GM21526 (cell line): ENCODE measurements at regions not wholly inside any gene's neighbourhood (a gene's known extent, or its start where the extent isn't known, plus 50 kb on each side); places are given as distances from the start of the nearest gene placed in this dataset.
"Not testable (repeated sequence)": the region's sequence is repeated elsewhere in the genome, so short reads cannot be mapped to it uniquely, and the experiment has no call there.

ENCODE experiments used
- ATAC-seq: cut with Tn5 transposase; IDR thresholded peaks from one replicate; pipeline ENCODE4 v1.9.1; 2021; ENCODE audit warnings: moderate library complexity; ENCODE audit not compliant: unreplicated experiment, low FRiP score

DNA sequence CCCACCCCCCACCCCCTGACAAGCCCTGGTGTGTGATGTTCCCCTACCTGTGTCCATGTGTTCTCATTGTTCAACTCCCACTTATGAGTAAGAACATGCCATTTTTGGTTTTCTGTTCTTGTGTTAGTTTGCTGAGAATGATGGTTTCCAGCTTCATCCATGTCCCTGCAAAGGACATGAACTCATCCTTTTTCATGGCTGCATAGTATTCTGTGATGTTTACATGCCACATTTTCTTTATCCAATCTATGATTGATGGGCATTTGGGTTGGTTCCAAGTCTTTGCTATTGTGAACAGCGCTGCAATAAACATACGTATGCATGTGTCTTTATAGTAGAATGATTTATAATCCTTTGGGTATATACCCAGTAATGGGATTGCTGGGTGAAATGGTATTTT is 74.8 kb upstream of the PHACTR1 start:
- ATAC-seq: not testable (repeated sequence)

DNA sequence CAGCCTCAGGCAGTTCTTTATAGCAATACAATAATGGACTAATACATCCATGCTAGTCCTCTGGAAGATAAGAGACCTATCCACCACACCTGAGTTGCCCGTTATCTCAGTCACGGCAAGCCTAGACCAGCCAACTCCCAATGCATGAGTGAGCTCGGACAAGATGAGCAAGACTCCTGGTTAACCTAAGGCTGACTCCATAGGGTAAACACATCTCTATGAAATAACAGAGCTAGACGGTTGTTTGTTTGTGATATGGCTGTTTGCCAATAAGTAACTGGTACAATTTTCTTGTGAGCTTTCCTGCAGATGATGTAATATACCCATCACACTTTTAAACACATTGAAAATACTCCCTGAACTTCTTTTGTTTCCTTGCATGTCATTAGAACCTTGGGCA is 70.6 kb upstream of the PHACTR1 start:
- no peak for ATAC-seq

DNA sequence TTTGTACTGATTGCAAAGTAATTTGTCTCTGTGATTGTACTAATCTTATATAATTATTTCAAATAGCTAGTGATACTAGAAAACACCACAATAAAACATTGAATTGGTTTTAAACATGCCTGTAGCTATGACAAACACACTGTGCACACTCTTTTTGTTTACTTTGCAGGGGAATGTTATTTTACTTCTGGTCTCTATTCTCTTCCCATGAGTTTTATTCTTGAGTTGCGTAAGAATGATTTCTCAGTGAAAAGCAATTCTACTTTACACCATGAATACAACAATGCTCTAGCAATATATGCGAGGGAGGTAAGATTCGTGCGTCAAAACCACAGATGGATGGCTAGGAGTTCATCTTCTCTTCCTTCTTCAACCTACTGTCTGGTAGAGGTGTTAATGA is 68.4 kb upstream of the PHACTR1 start:
- no peak for ATAC-seq

DNA sequence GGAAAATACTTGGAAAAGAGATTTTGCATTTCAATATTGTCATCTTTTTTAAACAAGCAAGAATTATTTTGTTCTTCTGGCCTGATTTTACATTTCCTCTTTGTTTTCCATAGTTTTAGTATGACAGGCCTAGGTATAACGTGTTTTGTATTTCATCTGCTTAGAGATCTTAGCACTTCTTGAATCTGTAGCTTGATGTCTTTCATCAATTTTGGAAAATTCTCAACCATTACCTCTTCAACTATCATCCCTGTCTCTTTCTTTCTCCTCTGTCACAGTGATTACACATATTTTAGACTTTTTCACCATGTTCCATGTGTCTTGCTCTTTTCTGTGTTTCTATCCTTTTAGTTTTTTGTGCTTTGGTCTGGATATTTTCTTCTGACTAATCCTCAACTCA is 67.2 kb upstream of the PHACTR1 start:
- ATAC-seq: no peak

DNA sequence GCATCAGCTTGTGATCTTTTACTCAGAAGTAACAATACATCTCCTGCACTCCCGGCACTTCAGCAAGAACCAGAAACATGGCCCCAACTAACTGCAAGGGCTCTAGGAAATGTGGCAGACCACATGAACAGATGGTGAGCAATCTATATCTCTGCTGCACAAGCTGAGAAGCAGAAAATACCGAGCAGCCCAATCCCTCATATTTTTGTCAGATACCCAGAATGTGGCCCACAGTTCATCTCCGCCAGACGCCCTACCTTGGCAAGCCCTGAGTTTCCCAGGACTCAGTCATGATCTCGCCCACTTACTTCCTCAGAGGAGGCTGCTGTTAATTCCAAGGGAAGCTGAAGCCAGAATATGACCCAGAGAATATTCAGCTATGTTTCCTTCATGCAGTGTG is 63.1 kb upstream of the PHACTR1 start:
- ATAC-seq: no peak

DNA sequence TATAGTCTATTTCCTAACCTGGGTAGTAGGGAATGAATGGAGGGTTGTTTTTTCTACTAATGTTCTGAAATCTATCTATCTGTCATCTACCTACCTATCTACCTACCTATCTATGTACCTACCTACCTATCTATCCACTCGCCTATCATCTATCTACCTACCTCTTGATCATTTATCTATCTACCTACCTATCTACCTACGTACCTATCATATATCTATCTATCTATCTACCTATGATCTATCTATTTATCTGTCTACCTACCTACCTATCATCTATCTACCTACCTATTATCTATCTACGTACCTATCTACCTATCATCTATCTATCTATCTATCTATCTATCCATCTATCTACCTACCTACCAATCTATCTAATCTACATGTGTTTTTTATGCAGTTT is 62.5 kb upstream of the PHACTR1 start:
- ATAC-seq: no peak

DNA sequence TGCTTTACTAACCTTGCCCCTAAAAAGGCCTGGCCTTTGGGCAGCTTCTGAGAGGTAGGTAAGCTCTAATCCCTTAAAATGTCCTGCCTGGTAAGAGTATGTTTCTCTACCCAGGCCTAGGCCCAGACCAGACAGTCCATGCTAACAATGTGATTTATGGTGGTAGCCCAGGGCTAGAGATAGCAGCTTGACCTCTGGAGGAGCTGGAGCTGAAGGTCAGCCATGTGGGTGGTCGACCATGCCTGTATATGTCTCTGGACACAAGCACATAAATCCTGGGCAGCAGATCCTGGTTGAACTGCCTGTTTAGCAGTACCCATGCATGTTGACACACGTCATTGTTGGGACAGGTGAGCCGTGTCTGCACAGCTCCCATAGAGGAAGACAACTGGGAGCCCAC is 62.1 kb upstream of the PHACTR1 start:
- ATAC-seq: no peak

DNA sequence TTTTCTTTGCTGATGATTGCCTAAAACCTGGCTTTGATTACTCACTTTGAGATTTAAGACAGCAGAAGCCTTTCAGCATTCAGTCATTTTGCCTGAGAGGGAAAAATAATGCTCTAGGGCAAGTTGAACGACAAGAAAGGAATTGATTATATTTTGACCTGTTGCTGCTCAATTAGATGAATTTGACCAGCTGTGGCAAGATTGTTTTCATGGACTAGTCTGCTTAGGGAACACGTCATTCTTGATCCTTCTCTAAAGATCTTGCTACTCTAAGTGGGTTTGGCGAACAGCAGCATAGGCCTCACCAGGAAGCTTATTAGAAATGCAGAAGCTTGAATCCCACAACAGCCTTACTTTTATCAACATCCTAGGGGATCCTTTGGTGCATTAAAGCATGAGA is 59.7 kb upstream of the PHACTR1 start:
- no peak for ATAC-seq

DNA sequence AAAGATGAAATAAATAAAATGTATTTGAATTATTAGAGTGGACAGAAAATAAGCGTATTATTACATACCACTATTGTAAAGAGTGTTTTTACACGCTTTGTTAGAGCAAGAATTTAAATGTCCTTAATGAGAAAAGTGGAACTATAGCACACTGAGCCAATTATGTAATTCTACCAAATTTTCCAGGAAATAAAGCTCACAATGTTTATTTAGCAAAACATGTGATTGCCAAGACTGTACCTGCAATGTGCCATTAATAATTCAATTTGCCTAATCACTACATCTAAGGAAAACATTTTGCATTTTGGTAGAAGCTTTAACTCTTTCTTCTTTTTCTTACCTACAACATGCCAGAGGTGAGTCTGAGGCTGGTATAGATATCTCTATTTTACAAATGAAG is 58.7 kb upstream of the PHACTR1 start:
- no peak for ATAC-seq

DNA sequence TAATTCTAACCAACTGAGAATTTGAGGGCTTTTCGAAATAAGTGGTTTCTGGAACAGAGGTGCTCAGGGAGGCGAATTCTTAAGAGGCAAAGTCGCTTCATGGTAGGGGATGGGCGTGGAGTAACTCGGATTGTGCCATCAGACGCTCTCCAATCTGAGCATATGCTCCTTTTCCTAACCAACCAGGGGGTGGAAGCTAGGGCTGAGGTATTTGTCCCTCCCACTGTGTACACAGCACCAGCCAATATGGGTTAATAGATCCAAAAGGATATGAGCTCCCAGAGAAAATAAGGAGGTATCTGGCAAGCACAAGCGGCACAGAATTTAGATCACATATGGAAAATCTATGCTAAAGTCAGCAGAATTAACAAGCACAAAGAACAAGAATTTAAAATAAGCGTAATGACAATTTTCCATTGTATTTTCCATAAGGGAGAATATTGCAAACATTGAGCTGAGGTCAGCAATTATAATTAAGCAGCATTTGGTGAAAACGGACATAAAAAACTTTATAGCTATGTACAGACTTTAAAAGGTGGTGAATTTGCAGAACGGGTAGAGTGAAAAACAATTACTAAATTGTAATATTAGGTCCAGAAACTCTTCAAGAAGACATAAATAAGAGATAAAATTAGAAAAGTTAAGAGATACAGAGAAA is 55.0 kb upstream of the PHACTR1 start:
- ATAC-seq: no peak
